Cardiac fibroblast (primary cell): ENCODE measurements at regions not wholly inside any gene's neighbourhood (a gene's known extent, or its start where the extent isn't known, plus 50 kb on each side); places are given as distances from the start of the nearest gene placed in this dataset.

Experiments
- DNase-seq, 2 donors: peaks; one replicate each; pipeline versions ENCODE4 v3.0.0 to v3.0.0-alpha.2; 2010; ENCODE audit warnings: low read depth in 2 of 2
- H3K4me3 ChIP-seq, 2 donors: replicated peaks in 1 of 2; 1 replicate in 1 of 2; 2 replicates in 1 of 2; pipeline ENCODE4 v1.5.1; 2011; ENCODE audit warnings: low read depth in 2 of 2, low read length in 2 of 2, mild to moderate bottlenecking in 2 of 2, moderate library complexity in 1 of 2
- TF ChIP-seq, protein P1 (sequence below): IDR thresholded peaks from one replicate; pipeline ENCODE4 v1.5.1; 2011; ENCODE audit warnings: low read depth, mild to moderate bottlenecking, low read length, inconsistent platforms

DNA sequence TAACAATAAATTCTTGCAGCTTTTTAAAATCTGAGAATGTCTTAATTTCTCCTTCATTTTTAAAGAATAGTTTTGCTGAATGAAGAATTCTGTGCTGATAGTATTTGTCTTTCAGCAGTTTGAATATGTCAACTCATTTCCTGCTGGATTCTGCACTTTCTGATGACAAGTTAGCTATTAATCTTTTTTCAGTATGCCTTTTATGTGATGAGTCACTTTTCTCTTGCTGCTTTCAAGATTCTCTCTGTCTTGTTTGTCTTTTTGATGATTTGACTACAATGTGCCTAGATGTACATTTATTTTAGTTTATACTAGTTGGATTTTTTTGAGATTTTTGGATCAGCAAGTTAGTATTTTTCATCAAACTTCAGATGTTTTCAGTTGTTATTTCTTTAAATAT is 87.9 kb upstream of the AVPR1A start:
- TF ChIP-seq, protein P1, sequence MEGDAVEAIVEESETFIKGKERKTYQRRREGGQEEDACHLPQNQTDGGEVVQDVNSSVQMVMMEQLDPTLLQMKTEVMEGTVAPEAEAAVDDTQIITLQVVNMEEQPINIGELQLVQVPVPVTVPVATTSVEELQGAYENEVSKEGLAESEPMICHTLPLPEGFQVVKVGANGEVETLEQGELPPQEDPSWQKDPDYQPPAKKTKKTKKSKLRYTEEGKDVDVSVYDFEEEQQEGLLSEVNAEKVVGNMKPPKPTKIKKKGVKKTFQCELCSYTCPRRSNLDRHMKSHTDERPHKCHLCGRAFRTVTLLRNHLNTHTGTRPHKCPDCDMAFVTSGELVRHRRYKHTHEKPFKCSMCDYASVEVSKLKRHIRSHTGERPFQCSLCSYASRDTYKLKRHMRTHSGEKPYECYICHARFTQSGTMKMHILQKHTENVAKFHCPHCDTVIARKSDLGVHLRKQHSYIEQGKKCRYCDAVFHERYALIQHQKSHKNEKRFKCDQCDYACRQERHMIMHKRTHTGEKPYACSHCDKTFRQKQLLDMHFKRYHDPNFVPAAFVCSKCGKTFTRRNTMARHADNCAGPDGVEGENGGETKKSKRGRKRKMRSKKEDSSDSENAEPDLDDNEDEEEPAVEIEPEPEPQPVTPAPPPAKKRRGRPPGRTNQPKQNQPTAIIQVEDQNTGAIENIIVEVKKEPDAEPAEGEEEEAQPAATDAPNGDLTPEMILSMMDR = no peak
- no peak for DNase-seq
- no peak overlapping the region for H3K4me3 ChIP-seq

- TF ChIP-seq, protein P1 = no peak
- H3K4me3 ChIP-seq = no peak overlapping the region
- DNase-seq = no peak
Measured at GRCh38 chr12:63232896-63233295, 81.9 kb upstream of the AVPR1A start.

GRCh38 chr12:63228853-63229252 is 77.9 kb upstream of the AVPR1A start:
- no peak for DNase-seq
- H3K4me3 ChIP-seq = no peak overlapping the region
- TF ChIP-seq, protein P1 = no peak

GRCh38 chr12:63226792-63227463 is 75.9 kb upstream of the AVPR1A start:
- TF ChIP-seq, protein P1 = no peak
- no peak for DNase-seq
- no peak overlapping the region for H3K4me3 ChIP-seq

GRCh38 chr12:63224396-63224795 is 73.4 kb upstream of the AVPR1A start:
- no peak for DNase-seq
- no peak overlapping the region for H3K4me3 ChIP-seq
- TF ChIP-seq, protein P1 = no peak

DNA sequence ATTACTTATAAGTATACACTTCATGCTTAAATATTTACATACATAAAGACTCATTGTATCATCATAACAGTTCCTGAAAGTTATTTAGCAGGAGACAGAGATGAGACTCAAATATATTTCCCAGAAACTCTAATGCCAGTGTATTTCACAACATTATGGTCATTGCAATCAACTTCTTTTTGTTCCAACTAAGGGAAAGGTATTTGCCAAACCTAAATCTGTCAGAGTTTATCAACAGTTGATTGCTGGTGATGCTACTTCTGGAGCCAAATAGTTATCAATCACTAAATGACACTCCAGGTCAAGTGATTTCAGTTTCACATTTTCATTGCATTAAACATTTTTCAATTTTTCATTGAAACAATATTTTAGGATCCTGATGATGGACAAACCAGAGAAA is 72.1 kb upstream of the AVPR1A start:
- H3K4me3 ChIP-seq = no peak overlapping the region
- TF ChIP-seq, protein P1 = no peak

GRCh38 chr12:63222582-63222981 is 71.6 kb upstream of the AVPR1A start:
- TF ChIP-seq, protein P1 = no peak
- DNase-seq = no peak
- H3K4me3 ChIP-seq = no peak overlapping the region

More for the DNA sequence above, 72.1 kb upstream of the AVPR1A start:
- no peak for DNase-seq
